ENCODE measurements at regions not wholly inside any gene's neighbourhood (a gene's known extent, or its start where the extent isn't known, plus 50 kb on each side); places are given as distances from the start of the nearest gene placed in this dataset.
"Not testable (repeated sequence)": the region's sequence is repeated elsewhere in the genome, so short reads cannot be mapped to it uniquely, and the experiment has no call there.

DNA sequence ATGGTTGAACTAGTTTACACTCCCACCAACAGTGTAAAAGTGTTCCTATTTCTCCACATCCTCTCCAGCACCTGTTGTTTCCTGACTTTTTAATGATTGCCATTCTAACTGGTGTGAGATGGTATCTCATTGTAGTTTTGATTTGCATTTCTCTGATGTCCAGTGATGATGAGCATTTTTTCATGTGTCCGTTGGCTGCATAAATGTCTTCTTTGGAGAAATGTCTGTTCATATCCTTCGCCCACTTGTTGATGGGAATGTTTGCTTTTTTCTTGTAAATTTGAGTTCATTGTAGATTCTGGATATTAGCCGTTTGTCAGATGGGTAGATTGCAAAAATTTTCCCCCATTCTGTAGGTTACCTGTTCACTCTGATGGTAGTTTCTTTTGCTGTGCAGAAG, 155.0 kb upstream of the CNKSR2 start:
- not testable (repeated sequence) for DNase-seq (ENCODE audit: low spot score)

DNA sequence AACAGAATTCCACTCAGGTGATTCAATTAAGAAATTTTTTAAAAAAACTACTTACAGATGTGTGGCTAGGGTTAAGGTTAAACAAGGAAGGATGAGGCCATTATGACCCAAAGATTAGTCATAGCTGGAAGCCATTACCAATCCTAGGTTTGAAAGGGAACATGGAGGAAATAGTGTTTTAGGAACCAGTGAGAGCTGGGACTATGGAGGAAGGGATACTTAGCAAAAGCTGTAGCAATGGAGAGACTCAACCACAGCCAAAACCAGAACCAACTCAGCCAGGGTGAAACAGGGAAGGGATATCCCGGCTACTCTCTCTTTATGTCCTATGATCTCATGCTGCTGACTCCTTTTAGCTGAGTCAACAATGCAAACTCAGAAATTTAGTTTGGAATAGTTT, 148.6 kb upstream of the CNKSR2 start:
- DNase-seq (ENCODE audit: low spot score), result no peak

DNA sequence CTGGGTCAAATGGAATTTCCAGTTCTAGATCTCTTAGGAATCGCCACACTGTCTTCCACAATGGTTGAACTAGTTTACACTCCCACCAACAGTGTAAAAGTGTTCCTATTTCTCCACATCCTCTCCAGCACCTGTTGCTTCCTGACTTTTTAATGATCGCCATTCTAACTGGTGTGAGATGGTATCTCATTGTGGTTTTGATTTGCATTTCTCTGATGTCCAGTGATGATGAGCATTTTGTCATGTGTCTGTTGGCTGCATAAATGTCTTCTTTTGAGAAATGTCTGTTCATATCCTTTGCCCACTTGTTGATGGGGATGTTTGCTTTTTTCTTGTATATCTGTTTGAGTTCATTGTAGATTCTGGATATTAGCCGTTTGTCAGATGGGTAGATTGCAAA, 145.2 kb upstream of the CNKSR2 start:
- DNase-seq (ENCODE audit: low spot score), result not testable (repeated sequence)

DNA sequence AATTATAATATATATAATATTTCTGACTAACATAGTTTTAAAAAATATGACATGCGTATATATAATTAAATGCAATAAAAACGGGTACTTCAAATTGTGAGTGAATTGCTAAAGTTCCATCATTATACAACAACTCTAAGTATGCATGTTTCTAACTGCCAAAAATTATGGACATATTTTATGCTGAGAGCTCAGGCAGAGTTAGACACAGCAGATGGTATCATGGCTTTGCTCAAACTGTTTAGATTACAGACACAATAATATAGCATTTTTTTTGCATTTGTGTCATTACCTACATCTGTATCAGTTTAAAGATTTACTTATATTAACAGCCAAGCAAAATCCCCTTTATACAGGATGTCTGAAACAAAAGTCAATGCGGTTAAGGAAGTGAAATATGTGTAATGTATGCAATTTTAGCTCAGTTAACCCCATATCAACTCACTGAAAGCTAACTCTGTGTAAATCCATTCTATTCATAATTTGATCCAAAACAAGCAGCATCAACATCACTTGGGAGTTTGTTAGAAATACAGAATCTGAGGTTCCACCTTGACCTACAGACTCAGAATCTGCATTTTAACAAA, 119.1 kb upstream of the CNKSR2 start:
- peak; percentile 29 for DNase-seq (ENCODE audit: low spot score)

DNA sequence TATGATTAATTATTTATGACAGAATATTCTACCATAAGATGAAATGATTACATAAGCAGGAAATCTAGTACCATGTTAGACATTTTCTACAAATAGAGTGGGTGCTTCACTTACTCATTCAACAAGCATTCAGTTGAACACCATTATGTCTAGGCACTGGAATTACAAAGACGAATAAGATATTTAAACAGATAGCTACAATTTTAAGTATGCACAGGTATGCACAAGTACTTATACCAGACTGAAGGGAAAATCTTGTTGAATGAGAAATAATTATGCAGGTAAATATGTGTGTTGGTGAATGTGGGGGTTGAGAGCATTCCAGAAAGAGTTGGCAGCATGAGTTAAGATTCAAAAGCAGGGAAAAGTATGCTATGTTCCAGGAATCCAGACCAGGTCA, 107.3 kb upstream of the CNKSR2 start:
- DNase-seq (ENCODE audit: low spot score), result no peak

DNA sequence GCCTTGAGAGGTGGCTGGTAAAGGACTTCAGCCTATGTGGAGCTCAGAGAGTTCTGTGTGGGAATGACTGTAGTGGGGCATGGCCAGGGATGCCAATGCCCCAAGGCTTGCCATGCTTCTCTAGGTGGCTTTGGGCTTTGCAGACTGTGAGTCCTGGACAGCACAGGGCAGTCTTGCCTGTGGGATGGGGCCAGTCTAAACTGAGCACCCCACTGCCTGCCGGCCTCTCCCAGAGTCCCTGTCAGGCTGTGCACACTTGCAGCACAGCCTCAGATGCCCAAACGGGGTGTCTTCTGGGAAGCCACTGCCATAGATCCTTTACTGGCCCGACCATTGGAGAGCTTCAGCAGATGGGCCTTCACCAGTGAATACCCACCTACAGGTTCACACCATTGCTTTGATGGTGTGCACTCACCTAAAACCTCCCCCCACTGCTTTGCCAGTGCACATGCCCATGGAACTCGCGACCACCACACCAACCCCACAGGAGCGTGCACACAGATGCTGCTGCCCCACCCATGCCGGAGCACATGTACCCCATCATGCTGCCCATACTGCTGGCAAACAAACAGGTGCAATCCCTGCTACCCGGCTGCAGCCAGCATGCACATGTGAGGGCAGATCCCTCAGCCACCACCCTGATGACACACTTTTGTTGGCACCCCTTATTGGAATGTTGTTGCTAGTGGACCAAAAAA, 97.3 kb upstream of the CNKSR2 start:
- no peak for DNase-seq (ENCODE audit: low spot score)

DNA sequence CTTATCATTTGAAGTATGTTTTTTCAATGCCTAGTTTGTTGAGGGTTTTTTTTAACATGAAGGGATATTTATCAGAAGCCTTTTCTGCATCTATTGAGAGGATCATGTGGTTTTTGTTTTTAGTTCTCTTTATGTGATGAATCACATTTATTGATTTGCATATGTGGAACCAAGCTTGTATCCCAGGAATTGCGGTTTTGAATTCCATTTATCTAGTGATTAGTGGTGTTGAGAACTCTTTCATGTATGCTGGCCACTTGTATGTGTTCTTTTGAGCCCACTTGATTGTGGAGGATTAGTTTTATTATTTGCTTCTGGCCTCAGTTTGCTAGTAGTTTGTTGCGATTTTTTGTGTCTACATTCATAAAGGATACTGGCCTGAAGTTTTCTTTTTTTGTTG, 85.0 kb upstream of the CNKSR2 start:
- no peak for DNase-seq (ENCODE audit: low spot score)

DNA sequence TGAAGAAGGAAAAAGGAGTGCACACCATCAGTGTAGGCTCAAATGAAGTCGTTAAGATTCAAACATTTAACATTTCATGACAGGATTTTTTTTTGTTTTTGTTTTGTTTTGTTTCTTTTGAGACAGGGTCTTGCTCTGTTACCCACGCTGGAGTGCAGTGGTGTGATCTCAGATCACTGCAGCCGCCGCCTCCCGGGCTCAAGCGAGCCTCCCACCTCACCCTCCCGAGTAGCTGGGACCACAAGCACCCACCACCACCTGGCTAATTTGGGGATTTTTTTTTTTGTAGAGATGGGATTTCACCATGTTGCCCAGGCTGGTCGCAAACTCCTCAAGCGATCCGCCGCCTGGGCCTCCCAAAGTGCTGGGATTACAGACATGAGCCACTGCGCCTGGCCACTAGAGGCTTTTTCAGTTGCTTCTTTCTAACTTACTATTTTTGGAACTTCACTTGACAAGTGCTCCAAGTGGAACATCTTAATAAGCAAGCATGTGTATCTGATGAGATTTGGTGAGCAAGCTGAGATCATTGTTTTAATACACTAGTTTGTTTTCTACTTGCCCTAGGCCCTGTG, 78.9 kb upstream of the CNKSR2 start:
- no peak for DNase-seq (ENCODE audit: low spot score)

DNA sequence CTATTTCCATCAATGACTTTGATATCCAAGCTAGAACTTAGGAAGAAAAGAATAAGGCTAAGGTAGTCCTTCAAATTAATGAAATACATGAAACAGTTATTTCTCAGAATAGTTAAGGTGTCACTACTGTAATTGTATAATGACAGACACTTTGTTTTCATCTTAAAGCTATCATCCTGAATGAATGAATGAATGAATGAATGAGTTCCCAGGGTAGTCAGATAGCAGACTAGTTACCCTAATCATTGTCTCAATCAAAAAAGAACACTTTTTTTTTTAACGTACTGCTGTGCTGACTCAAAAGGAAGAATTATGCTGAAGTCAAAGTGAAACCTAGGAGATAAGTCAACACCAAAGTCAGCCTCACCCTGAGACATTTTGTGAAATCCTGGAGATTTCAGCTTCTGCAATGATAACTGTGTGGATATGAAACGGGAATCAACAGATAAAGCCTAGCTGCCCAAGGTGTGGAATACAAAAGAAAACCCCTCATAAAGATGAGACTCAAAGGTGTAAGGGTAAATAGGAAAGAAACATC, 68.3 kb upstream of the CNKSR2 start:
- DNase-seq (ENCODE audit: low spot score), result peak; percentile 6

DNA sequence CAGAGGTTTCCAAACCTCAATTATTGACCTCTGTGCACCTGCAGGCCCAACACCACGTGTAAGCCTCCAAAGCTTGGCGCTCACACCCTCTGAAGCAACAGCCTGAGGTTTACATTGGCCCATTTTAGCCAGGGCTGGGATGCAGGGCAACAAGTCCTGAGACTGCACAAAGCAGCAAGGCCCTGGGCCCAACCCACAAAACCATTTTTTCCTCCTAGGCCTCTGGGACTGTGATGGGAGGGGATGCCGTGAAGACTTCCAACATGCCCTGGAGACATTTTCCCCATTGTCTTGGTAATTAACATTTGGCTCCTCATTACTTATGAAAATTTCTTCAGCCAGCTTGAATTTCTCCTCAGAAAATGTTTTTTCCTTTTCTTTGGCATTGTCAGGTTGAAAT, 54.9 kb upstream of the CNKSR2 start:
- DNase-seq (ENCODE audit: low spot score), result no peak

Measured in cerebellar cortex (tissue), 1 donor.